Liver (tissue), 3 donors: ENCODE measurements at regions not wholly inside any gene's neighbourhood (a gene's known extent, or its start where the extent isn't known, plus 50 kb on each side); places are given as distances from the start of the nearest gene placed in this dataset.

Source experiments
- SP1 ChIP-seq: IDR thresholded peaks from 2 replicates; pipeline ENCODE4 v1.6.1; 2018; ENCODE audit warnings: antibody characterized with exemption, mild to moderate bottlenecking
- TF ChIP-seq, protein P1 (sequence below): fragments of 150-350 bp; IDR thresholded peaks from 2 replicates; pipeline ENCODE4 v1.5.1; 2017; ENCODE audit warnings: improper control_type of control experiment, low read depth, low read length; ENCODE audit not compliant: missing input control
- TF ChIP-seq, protein P2 (sequence below): IDR thresholded peaks from 2 replicates; pipeline ENCODE4 v1.6.1; 2016; ENCODE audit warnings: antibody characterized with exemption, mild to moderate bottlenecking
- TF ChIP-seq, protein P3 (sequence below): IDR thresholded peaks from 2 replicates; pipeline ENCODE4 v1.6.1; 2016; ENCODE audit warnings: antibody characterized with exemption
- donor health status: healthy.
- donor health status: healthy.

DNA sequence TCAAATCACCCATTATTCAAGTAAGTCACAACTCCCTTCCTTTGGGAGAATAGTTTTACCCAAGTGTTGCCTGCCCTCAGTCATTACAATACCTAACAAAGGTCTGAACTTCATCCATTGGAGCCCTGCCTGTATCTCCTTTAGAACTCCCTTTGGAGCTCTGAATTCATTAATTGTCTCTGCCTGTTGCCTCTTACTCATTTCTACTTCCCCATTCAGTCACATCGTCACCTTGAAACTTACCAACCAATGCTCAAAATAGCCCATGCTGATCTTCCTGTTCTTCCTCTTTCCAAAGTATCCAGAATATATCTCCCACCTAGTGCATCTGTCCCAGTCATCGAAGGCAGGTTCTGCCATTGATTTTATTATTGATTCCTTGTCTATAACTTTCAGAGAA lies 120.7 kb upstream of the ADGRF1 start:
- TF ChIP-seq, protein P1, sequence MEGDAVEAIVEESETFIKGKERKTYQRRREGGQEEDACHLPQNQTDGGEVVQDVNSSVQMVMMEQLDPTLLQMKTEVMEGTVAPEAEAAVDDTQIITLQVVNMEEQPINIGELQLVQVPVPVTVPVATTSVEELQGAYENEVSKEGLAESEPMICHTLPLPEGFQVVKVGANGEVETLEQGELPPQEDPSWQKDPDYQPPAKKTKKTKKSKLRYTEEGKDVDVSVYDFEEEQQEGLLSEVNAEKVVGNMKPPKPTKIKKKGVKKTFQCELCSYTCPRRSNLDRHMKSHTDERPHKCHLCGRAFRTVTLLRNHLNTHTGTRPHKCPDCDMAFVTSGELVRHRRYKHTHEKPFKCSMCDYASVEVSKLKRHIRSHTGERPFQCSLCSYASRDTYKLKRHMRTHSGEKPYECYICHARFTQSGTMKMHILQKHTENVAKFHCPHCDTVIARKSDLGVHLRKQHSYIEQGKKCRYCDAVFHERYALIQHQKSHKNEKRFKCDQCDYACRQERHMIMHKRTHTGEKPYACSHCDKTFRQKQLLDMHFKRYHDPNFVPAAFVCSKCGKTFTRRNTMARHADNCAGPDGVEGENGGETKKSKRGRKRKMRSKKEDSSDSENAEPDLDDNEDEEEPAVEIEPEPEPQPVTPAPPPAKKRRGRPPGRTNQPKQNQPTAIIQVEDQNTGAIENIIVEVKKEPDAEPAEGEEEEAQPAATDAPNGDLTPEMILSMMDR: no peak
- TF ChIP-seq SP1: no peak
- TF ChIP-seq, protein P2, sequence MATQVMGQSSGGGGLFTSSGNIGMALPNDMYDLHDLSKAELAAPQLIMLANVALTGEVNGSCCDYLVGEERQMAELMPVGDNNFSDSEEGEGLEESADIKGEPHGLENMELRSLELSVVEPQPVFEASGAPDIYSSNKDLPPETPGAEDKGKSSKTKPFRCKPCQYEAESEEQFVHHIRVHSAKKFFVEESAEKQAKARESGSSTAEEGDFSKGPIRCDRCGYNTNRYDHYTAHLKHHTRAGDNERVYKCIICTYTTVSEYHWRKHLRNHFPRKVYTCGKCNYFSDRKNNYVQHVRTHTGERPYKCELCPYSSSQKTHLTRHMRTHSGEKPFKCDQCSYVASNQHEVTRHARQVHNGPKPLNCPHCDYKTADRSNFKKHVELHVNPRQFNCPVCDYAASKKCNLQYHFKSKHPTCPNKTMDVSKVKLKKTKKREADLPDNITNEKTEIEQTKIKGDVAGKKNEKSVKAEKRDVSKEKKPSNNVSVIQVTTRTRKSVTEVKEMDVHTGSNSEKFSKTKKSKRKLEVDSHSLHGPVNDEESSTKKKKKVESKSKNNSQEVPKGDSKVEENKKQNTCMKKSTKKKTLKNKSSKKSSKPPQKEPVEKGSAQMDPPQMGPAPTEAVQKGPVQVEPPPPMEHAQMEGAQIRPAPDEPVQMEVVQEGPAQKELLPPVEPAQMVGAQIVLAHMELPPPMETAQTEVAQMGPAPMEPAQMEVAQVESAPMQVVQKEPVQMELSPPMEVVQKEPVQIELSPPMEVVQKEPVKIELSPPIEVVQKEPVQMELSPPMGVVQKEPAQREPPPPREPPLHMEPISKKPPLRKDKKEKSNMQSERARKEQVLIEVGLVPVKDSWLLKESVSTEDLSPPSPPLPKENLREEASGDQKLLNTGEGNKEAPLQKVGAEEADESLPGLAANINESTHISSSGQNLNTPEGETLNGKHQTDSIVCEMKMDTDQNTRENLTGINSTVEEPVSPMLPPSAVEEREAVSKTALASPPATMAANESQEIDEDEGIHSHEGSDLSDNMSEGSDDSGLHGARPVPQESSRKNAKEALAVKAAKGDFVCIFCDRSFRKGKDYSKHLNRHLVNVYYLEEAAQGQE: no peak
- TF ChIP-seq, protein P3, sequence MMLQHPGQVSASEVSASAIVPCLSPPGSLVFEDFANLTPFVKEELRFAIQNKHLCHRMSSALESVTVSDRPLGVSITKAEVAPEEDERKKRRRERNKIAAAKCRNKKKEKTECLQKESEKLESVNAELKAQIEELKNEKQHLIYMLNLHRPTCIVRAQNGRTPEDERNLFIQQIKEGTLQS: no peak
